ENCODE measurements at regions not wholly inside any gene's neighbourhood (a gene's known extent, or its start where the extent isn't known, plus 50 kb on each side); places are given as distances from the start of the nearest gene placed in this dataset.

DNA sequence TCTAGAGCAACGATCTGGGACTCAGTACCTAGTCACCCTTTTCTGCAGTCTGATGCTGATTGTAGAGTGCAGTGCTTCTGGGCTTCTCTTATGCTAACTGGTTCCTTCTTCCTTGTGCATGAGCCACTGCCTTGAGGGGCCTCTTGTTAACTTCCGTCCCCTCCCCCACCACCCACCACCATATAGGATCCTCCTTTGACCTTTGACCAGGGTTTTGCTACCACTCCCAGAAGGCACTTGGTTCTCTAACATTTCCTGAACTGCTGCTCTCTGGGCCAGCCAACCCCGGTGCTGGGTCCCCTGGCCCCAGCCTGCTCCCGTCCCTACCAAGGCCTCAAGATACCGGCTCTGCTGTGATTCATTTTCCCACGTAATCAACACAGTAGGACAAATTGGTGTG, 104.6 kb upstream of the KLF3 start:
- TF ChIP-seq ZNF274 (IDR thresholded peaks at IDR 0.05; ENCODE audit: low read depth, low read length) (no peak), YY1 (IDR thresholded peaks at IDR 0.05; ENCODE audit: insufficient read depth, insufficient read length) (no peak), SUZ12 (IDR thresholded peaks at IDR 0.05; ENCODE audit: extremely low read depth, insufficient read depth, insufficient read length) (no peak)
